NCI-H2081 (cell line): ENCODE measurements at regions not wholly inside any gene's neighbourhood (a gene's known extent, or its start where the extent isn't known, plus 50 kb on each side); places are given as distances from the start of the nearest gene placed in this dataset.
"Not testable (repeated sequence)": the region's sequence is repeated elsewhere in the genome, so short reads cannot be mapped to it uniquely, and the experiment has no call there.

Source experiments
- DNase-seq, 2 experiments: peaks; one replicate each; lab custom pipeline; 2025; lab: John Stamatoyannopoulos, UW

GRCh38 chr6:6748001-6748400 is 159.5 kb downstream of the LY86 start:
- DNase-seq, result no peak

GRCh38 chr6:6749702-6750491 is 161.4 kb downstream of the LY86 start:
- no peak for DNase-seq

GRCh38 chr6:6750594-6751265 is 162.2 kb downstream of the LY86 start:
- DNase-seq, result no peak

GRCh38 chr6:6751266-6751596 is 162.7 kb downstream of the LY86 start:
- no peak for DNase-seq

GRCh38 chr6:6751619-6752023 is 163.1 kb downstream of the LY86 start:
- no peak for DNase-seq

- DNase-seq, result no peak
These were observed 163.6 kb downstream of the LY86 start for GRCh38 chr6:6752129-6752528.

- DNase-seq, result no peak
These were observed 164.8 kb downstream of the LY86 start for GRCh38 chr6:6753301-6753700.

GRCh38 chr6:6756526-6756925 is 168.0 kb downstream of the LY86 start:
- no peak for DNase-seq

- DNase-seq, result no peak
These were observed 170.0 kb downstream of the LY86 start for GRCh38 chr6:6758546-6758914.

GRCh38 chr6:6758915-6759654 is 170.6 kb downstream of the LY86 start:
- DNase-seq, result peak; percentile 51 to 77

- DNase-seq, result no peak
These were observed 171.5 kb downstream of the LY86 start for GRCh38 chr6:6760002-6760401.

- not testable (repeated sequence) for DNase-seq
These were observed 174.0 kb downstream of the LY86 start for GRCh38 chr6:6762566-6762965.

- no peak for DNase-seq
These were observed 176.4 kb downstream of the LY86 start for GRCh38 chr6:6764764-6765434.

GRCh38 chr6:6766230-6766905 is 177.8 kb downstream of the LY86 start:
- no peak for DNase-seq

- no peak for DNase-seq
These were observed 180.9 kb downstream of the LY86 start for GRCh38 chr6:6769466-6769865.

- DNase-seq, result no peak
These were observed 182.9 kb downstream of the LY86 start for GRCh38 chr6:6771224-6771945.

- no peak for DNase-seq
These were observed 183.4 kb downstream of the LY86 start for GRCh38 chr6:6771964-6772363.

- peak in 1 of 2 experiments; percentile 26 for DNase-seq
These were observed 184.2 kb downstream of the LY86 start for GRCh38 chr6:6772751-6773150.

GRCh38 chr6:6775074-6775473 is 186.6 kb downstream of the LY86 start:
- DNase-seq, result peak in 1 of 2 experiments; percentile 59

- DNase-seq, result no peak
These were observed 191.7 kb downstream of the LY86 start for GRCh38 chr6:6780231-6780630.

GRCh38 chr6:6781172-6781872 is 192.8 kb downstream of the LY86 start:
- no peak for DNase-seq
